Karpas-422 (cell line): ENCODE measurements at regions not wholly inside any gene's neighbourhood (a gene's known extent, or its start where the extent isn't known, plus 50 kb on each side); places are given as distances from the start of the nearest gene placed in this dataset.
A peak's percentile ranks its signal among the peaks of the same experiment; 100 is the strongest.
"Not testable (repeated sequence)": the region's sequence is repeated elsewhere in the genome, so short reads cannot be mapped to it uniquely, and the experiment has no call there.

Experiments used
- DNase-seq: peaks from one replicate; pipeline ENCODE4 v3.0.0-alpha.2; 2015
- H2AFZ ChIP-seq: fragments of 200-600 bp; sonication (generic); 2 replicates; pipeline ENCODE4 v1.6.1; 2014; ENCODE audit warnings: antibody characterized with exemption, low read length, mixed read lengths
- H3K27ac ChIP-seq: fragments of 200-600 bp; sonication (generic); 2 replicates; pipeline ENCODE4 v1.5.1; 2014; ENCODE audit warnings: mild to moderate bottlenecking, low read length, moderate library complexity
- H3K27me3 ChIP-seq: fragments of 200-600 bp; sonication (generic); 2 replicates; pipeline ENCODE4 v1.6.1; 2014; ENCODE audit warnings: low read length, mixed read lengths
- H3K36me3 ChIP-seq: fragments of 200-600 bp; sonication (generic); 2 replicates; pipeline ENCODE4 v1.6.1; 2014; ENCODE audit warnings: low read length, mixed read lengths; ENCODE audit not compliant: insufficient read depth
- H3K4me1 ChIP-seq: fragments of 200-600 bp; sonication (generic); 2 replicates; pipeline ENCODE4 v1.6.1; 2014; ENCODE audit warnings: mild to moderate bottlenecking, low read length, mixed read lengths
- H3K4me2 ChIP-seq: fragments of 200-600 bp; sonication (generic); 2 replicates; pipeline ENCODE4 v1.6.1; 2014; ENCODE audit warnings: low read length, low read depth, mild to moderate bottlenecking; ENCODE audit not compliant: poor library complexity, severe bottlenecking
- H3K4me3 ChIP-seq: fragments of 200-600 bp; sonication (generic); 2 replicates; pipeline ENCODE4 v1.5.1; 2014; ENCODE audit warnings: mild to moderate bottlenecking, antibody characterized with exemption, low read length, mixed read lengths
- H3K79me2 ChIP-seq: fragments of 200-600 bp; sonication (generic); 2 replicates; pipeline ENCODE4 v1.6.1; 2014; ENCODE audit warnings: mild to moderate bottlenecking, low read length, mixed read lengths
- H3K9ac ChIP-seq: fragments of 200-600 bp; sonication (generic); 2 replicates; pipeline ENCODE4 v1.6.0; 2014; ENCODE audit warnings: low read length
- H3K9me2 ChIP-seq: fragments of 200-600 bp; sonication (generic), shearing (Covaris generic); replicated peaks from 2 replicates; pipeline ENCODE4 v1.6.0; 2014; ENCODE audit warnings: mild to moderate bottlenecking, low read length, moderate library complexity; ENCODE audit not compliant: insufficient read depth
- H3K9me3 ChIP-seq: fragments of 300-700, 200-600 bp; sonication (generic); 2 replicates; pipeline ENCODE4 v1.6.1; 2014; ENCODE audit warnings: low read length, mixed read lengths
- H4K20me1 ChIP-seq: fragments of 200-600 bp; sonication (generic); 2 replicates; pipeline ENCODE4 v1.6.1; 2014; ENCODE audit warnings: mild to moderate bottlenecking, antibody characterized with exemption, low read length, low read depth; ENCODE audit not compliant: insufficient read depth

DNA sequence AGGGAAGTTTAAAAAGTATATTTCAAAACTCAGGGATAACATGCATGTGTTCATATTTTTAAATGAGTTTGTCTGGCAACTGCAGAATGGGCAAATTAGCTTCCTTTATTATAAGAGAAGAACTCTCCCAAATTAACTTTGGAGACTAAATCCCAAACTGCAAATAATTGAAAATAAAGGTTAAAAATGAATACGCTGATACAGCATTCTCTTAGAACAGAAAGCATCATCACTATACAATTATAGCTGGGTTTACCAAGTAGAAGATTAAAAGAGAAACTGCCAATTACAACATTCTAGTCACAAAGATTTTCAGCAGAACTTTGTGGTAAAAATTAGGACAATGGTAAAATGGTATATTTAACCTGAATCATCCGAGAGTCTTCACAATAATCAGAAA is 73.3 kb downstream of the OLFM4 start:
- H3K9me3 ChIP-seq, result no peaks in the 10 kb centered on the region
- no peak overlapping the region for H3K4me3 ChIP-seq
- no peak overlapping the region for H2AFZ ChIP-seq
- no peak overlapping the region for H3K27ac ChIP-seq
- H3K79me2 ChIP-seq, result no peaks in the 10 kb centered on the region
- H4K20me1 ChIP-seq, result no peaks in the 10 kb centered on the region
- no peaks in the 10 kb centered on the region for H3K36me3 ChIP-seq
- peak overlapping the region; percentile 3 for H3K4me2 ChIP-seq
- H3K9ac ChIP-seq, result no peak overlapping the region
- DNase-seq, result no peak
- H3K9me2 ChIP-seq, result no peaks in the 10 kb centered on the region
- no peaks in the 10 kb centered on the region for H3K27me3 ChIP-seq
- peaks cover 18% of the 10 kb centered on the region for H3K4me1 ChIP-seq

DNA sequence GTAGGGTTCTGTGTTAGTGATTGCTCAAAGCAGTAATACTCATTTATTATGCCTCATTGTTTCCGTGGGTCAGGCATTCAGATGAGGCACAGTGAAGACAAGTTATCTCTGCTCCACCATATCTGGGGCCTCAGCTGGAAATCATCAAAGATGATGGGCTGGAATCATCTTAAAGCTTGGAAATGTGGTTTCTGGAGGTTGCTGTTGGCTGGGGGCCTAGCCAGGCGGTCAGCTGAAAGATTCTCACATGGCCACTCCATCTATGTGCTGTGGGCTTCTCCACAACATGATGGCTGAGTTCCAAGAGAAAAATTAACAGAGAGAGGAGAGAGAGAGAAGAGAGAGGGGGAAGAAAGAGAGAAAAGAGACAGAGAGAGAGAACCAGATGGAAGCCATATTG is 75.5 kb downstream of the OLFM4 start:
- no peaks in the 10 kb centered on the region for H3K9me3 ChIP-seq
- no peak overlapping the region for H2AFZ ChIP-seq
- no peaks in the 10 kb centered on the region for H3K9me2 ChIP-seq
- no peak overlapping the region for H3K9ac ChIP-seq
- no peak for DNase-seq
- no peak overlapping the region for H3K4me3 ChIP-seq
- H3K4me1 ChIP-seq, result peaks cover 21% of the 10 kb centered on the region
- H4K20me1 ChIP-seq, result no peaks in the 10 kb centered on the region
- no peak overlapping the region for H3K4me2 ChIP-seq
- H3K27me3 ChIP-seq, result no peaks in the 10 kb centered on the region
- no peak overlapping the region for H3K27ac ChIP-seq
- H3K79me2 ChIP-seq, result no peaks in the 10 kb centered on the region
- H3K36me3 ChIP-seq, result no peaks in the 10 kb centered on the region

DNA sequence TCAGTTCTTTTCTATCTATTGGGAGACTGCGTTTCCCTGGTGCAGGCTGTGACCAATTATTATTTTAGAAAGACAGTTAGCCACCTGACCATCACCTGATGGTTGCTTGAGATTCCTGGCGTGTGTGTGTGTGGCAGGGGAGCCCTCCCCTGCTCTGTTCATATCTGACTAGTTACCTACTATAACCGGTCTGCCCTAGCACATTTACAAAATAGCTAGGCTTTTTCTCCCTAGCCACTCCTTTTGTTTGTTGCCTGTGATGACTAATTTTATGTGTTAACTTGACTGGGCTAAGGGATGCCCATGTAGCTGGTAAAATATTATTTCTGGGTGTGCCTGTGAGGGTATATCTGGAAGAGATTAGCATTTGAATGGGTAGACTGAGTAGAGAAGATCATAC is 76.9 kb downstream of the OLFM4 start:
- Histone ChIP-seq H2AFZ (no peak overlapping the region), H3K9ac (no peak overlapping the region), H3K9me3 (no peaks in the 10 kb centered on the region), H3K4me3 (no peak overlapping the region), H3K9me2 (no peaks in the 10 kb centered on the region), H3K4me2 (no peak overlapping the region), H3K79me2 (no peaks in the 10 kb centered on the region), H3K27ac (no peak overlapping the region), H3K27me3 (no peaks in the 10 kb centered on the region), H3K36me3 (no peaks in the 10 kb centered on the region), H4K20me1 (no peaks in the 10 kb centered on the region), H3K4me1 (peaks cover 28% of the 10 kb centered on the region)
- DNase-seq, result no peak

DNA sequence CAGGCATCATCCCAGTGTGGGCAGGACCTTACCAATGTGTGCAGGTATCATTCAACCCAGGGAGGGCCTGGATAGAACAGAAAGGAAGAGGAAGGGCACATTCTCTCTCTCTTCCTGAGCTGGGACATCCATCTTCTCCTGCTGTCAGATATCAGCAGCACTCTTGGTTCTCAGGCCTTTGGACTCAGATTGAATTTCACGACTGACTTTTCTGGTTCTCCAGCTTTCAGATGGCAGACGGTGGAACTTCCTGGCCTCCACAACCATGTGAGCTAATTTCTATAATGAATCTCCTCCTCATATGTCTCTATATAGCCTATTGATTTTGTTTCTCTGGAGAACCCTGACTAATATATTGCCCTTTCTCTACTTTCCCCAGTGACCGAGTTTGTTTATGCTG is 77.3 kb downstream of the OLFM4 start:
- Histone ChIP-seq H3K36me3 (no peaks in the 10 kb centered on the region), H3K9me2 (no peaks in the 10 kb centered on the region), H3K4me1 (peaks cover 33% of the 10 kb centered on the region), H2AFZ (no peak overlapping the region), H3K9ac (no peak overlapping the region), H3K27me3 (no peaks in the 10 kb centered on the region), H4K20me1 (no peaks in the 10 kb centered on the region), H3K27ac (no peak overlapping the region), H3K9me3 (no peaks in the 10 kb centered on the region), H3K79me2 (no peaks in the 10 kb centered on the region), H3K4me2 (no peak overlapping the region), H3K4me3 (no peak overlapping the region)
- DNase-seq, result no peak

DNA sequence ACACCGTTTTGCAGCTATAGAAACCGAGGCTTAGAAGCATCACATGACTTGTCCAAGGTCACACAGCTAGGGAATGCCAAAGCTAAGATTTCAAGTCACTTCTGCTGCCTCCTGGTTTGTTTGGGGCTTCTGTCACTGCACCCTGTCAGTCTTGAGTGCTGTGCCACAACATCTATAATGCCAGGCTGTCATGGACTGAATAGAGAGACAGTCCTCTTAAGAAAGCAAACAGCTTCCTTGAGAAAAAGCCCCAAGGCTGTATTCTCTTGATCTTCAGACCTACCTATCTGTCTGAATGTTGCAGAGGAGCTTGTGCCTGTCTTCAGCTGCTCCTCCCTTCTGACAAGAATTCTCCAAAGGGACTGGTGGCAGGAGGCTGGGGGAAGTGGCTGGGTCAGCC is 81.6 kb downstream of the OLFM4 start:
- H3K9me3 ChIP-seq, result no peaks in the 10 kb centered on the region
- peak; percentile 70 for DNase-seq
- no peaks in the 10 kb centered on the region for H3K27me3 ChIP-seq
- H3K36me3 ChIP-seq, result no peaks in the 10 kb centered on the region
- H3K9me2 ChIP-seq, result no peaks in the 10 kb centered on the region
- peak overlapping the region; percentile 41 for H3K9ac ChIP-seq
- peaks cover 57% of the 10 kb centered on the region for H3K4me1 ChIP-seq
- no peaks in the 10 kb centered on the region for H3K79me2 ChIP-seq
- H3K4me3 ChIP-seq, result peak overlapping the region; percentile 44
- no peaks in the 10 kb centered on the region for H4K20me1 ChIP-seq
- H3K27ac ChIP-seq, result peak overlapping the region; percentile 95
- H3K4me2 ChIP-seq, result peak overlapping the region; percentile 66
- peak overlapping the region; percentile 68 for H2AFZ ChIP-seq

DNA sequence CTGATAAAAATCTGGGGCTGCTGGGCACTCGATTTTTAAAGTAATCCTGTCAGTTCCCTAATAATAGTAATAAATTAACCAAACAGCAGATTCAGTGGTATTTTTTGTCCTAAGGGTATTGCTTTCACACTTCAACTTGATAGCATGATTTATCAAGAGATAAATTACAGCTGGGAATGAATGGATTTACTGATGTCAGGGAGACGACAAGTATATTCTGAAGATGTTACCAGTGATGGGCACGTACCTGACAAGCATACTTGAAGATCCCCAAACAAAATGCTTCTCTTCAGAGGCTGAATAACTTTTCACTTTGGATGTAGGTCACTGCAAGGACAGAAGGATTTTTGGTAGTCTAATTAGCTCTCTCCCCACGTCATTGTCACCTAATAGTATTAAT is 82.0 kb downstream of the OLFM4 start:
- Histone ChIP-seq H3K4me3 (peak overlapping the region; percentile 44), H3K27ac (peak overlapping the region; percentile 95), H2AFZ (peak overlapping the region; percentile 68), H3K9me2 (no peaks in the 10 kb centered on the region), H3K4me2 (peak overlapping the region; percentile 66), H3K79me2 (no peaks in the 10 kb centered on the region), H3K27me3 (no peaks in the 10 kb centered on the region), H4K20me1 (no peaks in the 10 kb centered on the region), H3K9me3 (no peaks in the 10 kb centered on the region), H3K4me1 (peaks cover 57% of the 10 kb centered on the region), H3K9ac (peak overlapping the region; percentile 41), H3K36me3 (no peaks in the 10 kb centered on the region)
- DNase-seq, result peak; percentile 58

DNA sequence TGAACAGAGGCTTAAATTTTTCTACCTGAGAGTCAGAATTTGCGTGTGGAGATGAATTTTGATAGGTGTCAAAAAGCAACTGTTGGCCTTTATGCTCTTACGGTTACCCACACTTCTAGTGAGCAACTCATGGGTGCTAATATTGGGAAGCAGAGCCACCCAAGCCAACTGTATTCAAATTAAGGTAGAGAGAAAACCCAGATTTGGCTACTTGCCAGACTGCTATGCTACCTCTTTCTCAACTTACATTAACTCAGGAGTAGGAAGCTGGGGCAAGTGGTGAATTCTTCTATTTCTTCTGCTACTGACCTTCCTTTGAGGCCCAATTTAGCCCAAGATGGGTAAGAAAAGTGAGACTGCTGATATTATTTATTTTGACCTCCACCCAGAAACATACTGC is 83.9 kb downstream of the OLFM4 start:
- Histone ChIP-seq H3K9ac (peak overlapping the region; percentile 41), H3K4me2 (peak overlapping the region; percentile 66), H3K27me3 (no peaks in the 10 kb centered on the region), H3K9me3 (no peaks in the 10 kb centered on the region), H3K4me3 (peak overlapping the region; percentile 50), H2AFZ (peak overlapping the region; percentile 77), H3K9me2 (no peaks in the 10 kb centered on the region), H3K79me2 (no peaks in the 10 kb centered on the region), H3K4me1 (peaks cover 57% of the 10 kb centered on the region), H4K20me1 (no peaks in the 10 kb centered on the region), H3K36me3 (no peaks in the 10 kb centered on the region), H3K27ac (peak overlapping the region; percentile 95)
- peak; percentile 97 for DNase-seq

DNA sequence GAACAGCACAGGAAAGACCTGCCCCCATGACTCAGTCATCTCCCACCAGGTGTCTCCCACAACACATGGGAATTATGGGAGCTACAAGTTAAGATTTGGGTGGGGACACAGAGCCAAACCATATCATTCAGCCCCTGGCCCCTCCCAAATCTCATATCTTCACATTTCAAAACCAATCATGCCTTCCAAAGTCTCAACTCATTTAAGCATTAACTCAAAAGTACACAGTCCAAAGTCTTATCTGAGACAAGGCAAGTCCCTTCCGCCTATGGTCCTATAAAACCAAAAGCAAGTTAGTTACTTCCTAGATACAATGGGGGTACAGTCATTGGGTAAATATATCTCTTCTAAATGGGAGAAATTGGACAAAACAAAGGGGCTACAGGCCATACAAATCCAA is 88.4 kb downstream of the OLFM4 start:
- H3K79me2 ChIP-seq, H3K4me2 ChIP-seq, H3K4me3 ChIP-seq, DNase-seq, H3K9me3 ChIP-seq, H3K9me2 ChIP-seq, H3K27ac ChIP-seq, H3K9ac ChIP-seq, H3K27me3 ChIP-seq, H3K36me3 ChIP-seq, H4K20me1 ChIP-seq, H2AFZ ChIP-seq: not testable (repeated sequence)
- H3K4me1 ChIP-seq, result peaks cover 29% of the 10 kb centered on the region
